HuH-7.5 (cell line): ENCODE measurements at regions not wholly inside any gene's neighbourhood (a gene's known extent, or its start where the extent isn't known, plus 50 kb on each side); places are given as distances from the start of the nearest gene placed in this dataset.

Experiments
- DNase-seq: peaks from one replicate; pipeline ENCODE4 v3.0.0; 2011; ENCODE audit warnings: low spot score

GRCh38 chr1:94707321-94708298 is 112.5 kb upstream of the SLC44A3 start:
- no peak for DNase-seq

GRCh38 chr1:94702442-94702815 is 117.7 kb upstream of the SLC44A3 start:
- DNase-seq, result no peak

- DNase-seq, result no peak
Measured at GRCh38 chr1:94701796-94702441, 118.2 kb upstream of the SLC44A3 start.

GRCh38 chr1:94698759-94699502 is 121.2 kb upstream of the SLC44A3 start:
- no peak for DNase-seq

GRCh38 chr1:94698356-94698755 is 121.8 kb upstream of the SLC44A3 start:
- DNase-seq, result no peak

GRCh38 chr1:94697839-94698238 is 122.3 kb upstream of the SLC44A3 start:
- DNase-seq, result no peak

GRCh38 chr1:94694226-94694915 is 125.8 kb upstream of the SLC44A3 start:
- DNase-seq, result no peak

GRCh38 chr1:94693435-94693834 is 126.7 kb upstream of the SLC44A3 start:
- DNase-seq, result no peak

GRCh38 chr1:94693029-94693428 is 127.1 kb upstream of the SLC44A3 start:
- DNase-seq, result no peak

- no peak for DNase-seq
Measured at GRCh38 chr1:94688646-94689045, 131.5 kb upstream of the SLC44A3 start.

- DNase-seq, result no peak
Measured at GRCh38 chr1:94686882-94687281, 133.3 kb upstream of the SLC44A3 start.

GRCh38 chr1:94684690-94685250 is 135.4 kb upstream of the SLC44A3 start:
- DNase-seq, result no peak

GRCh38 chr1:94683886-94684285 is 136.3 kb upstream of the SLC44A3 start:
- DNase-seq, result no peak

- DNase-seq, result no peak
Measured at GRCh38 chr1:94680039-94680377, 138.4 kb upstream of the F3 start.

GRCh38 chr1:94679332-94680038 is 137.9 kb upstream of the F3 start:
- no peak for DNase-seq

GRCh38 chr1:94678202-94678848 is 136.8 kb upstream of the F3 start:
- no peak for DNase-seq

GRCh38 chr1:94677714-94678113 is 136.2 kb upstream of the F3 start:
- no peak for DNase-seq

GRCh38 chr1:94677087-94677486 is 135.5 kb upstream of the F3 start:
- DNase-seq, result no peak

- DNase-seq, result no peak
Measured at GRCh38 chr1:94676686-94677085, 135.1 kb upstream of the F3 start.

GRCh38 chr1:94675373-94675772 is 133.8 kb upstream of the F3 start:
- DNase-seq, result no peak

GRCh38 chr1:94674876-94675275 is 133.3 kb upstream of the F3 start:
- DNase-seq, result no peak
